Neural cell (in vitro differentiated cells): ENCODE measurements at regions not wholly inside any gene's neighbourhood (a gene's known extent, or its start where the extent isn't known, plus 50 kb on each side); places are given as distances from the start of the nearest gene placed in this dataset.

Source experiments
- H2AFZ ChIP-seq: fragments of 200-600, 300-800 bp; sonication (generic), shearing (Covaris generic); 2 replicates; pipeline ENCODE4 v1.6.0; 2014; ENCODE audit warnings: low read depth, mild to moderate bottlenecking, antibody characterized with exemption, low read length, moderate library complexity
- H3F3A ChIP-seq: fragments of 200-600 bp; shearing (Covaris generic); 2 replicates; pipeline ENCODE4 v1.6.1; 2016; ENCODE audit warnings: mild to moderate bottlenecking, moderate library complexity, mixed read lengths, antibody characterized with exemption, low read length; ENCODE audit not compliant: insufficient read depth, poor library complexity, severe bottlenecking
- H3K27ac ChIP-seq: fragments of 200-600, 300-800 bp; sonication (generic), shearing (Covaris generic); 2 replicates; pipeline ENCODE4 v1.5.1; 2014; ENCODE audit warnings: mild to moderate bottlenecking, low read length, moderate library complexity
- H3K27me3 ChIP-seq: fragments of 300-800, 200-600 bp; sonication (generic), shearing (Covaris generic); 2 replicates; pipeline ENCODE4 v1.6.0; 2014; ENCODE audit warnings: mild to moderate bottlenecking, low read depth, low read length, moderate library complexity; ENCODE audit not compliant: insufficient read depth
- H3K36me3 ChIP-seq: fragments of 300-800, 200-600 bp; sonication (generic), shearing (Covaris generic); 2 replicates; pipeline ENCODE4 v1.5.1; 2014; ENCODE audit warnings: mild to moderate bottlenecking, antibody characterized with exemption, low read length, moderate library complexity; ENCODE audit not compliant: insufficient read depth
- H3K4me2 ChIP-seq: fragments of 300-800, 200-600 bp; sonication (generic), shearing (Covaris generic); 2 replicates; pipeline ENCODE4 v1.6.0; 2014; ENCODE audit warnings: mild to moderate bottlenecking, low read length
- H3K4me3 ChIP-seq: fragments of 300-800, 200-600 bp; sonication (generic), shearing (Covaris generic); 2 replicates; pipeline ENCODE4 v1.5.1; 2014; ENCODE audit warnings: mild to moderate bottlenecking, low read length, moderate library complexity
- H3K79me2 ChIP-seq: fragments of 200-600 bp; shearing (Covaris generic); replicated peaks from 2 replicates; pipeline ENCODE4 v1.6.0; 2014; ENCODE audit warnings: mild to moderate bottlenecking, low read length, moderate library complexity; ENCODE audit not compliant: insufficient read depth
- H3K9ac ChIP-seq: fragments of 300-800, 200-600 bp; sonication (generic), shearing (Covaris generic); 2 replicates; pipeline ENCODE4 v1.6.1; 2016; ENCODE audit warnings: mild to moderate bottlenecking, low read length, mixed read lengths
- H3K9me2 ChIP-seq: fragments of 200-600 bp; shearing (Covaris generic); 2 replicates; pipeline ENCODE4 v1.6.1; 2016; ENCODE audit warnings: mild to moderate bottlenecking, low read length, mixed read lengths; ENCODE audit not compliant: insufficient read depth
- H3K9me3 ChIP-seq: fragments of 200-600, 300-800 bp; sonication (generic), shearing (Covaris generic); 2 replicates; pipeline ENCODE4 v1.6.1; 2016; ENCODE audit warnings: mild to moderate bottlenecking, mixed run types, low read length, moderate library complexity, mixed read lengths
- H4K20me1 ChIP-seq: fragments of 200-600 bp; shearing (Covaris generic); 2 replicates; pipeline ENCODE4 v1.6.1; 2016; ENCODE audit warnings: mild to moderate bottlenecking, mixed run types; ENCODE audit not compliant: insufficient read depth
- EP300 ChIP-seq: fragments of 450-650 bp; conservative IDR thresholded peaks from 2 replicates; pipeline ENCODE4 v1.6.1; 2014; ENCODE audit warnings: antibody characterized with exemption, mild to moderate bottlenecking, moderate library complexity; ENCODE audit not compliant: poor library complexity, severe bottlenecking
- EZH2 ChIP-seq: fragments of 200-600, 300-800 bp; shearing (Covaris generic), sonication (generic); IDR thresholded peaks from 2 replicates; pipeline ENCODE4 v1.6.1; 2014; ENCODE audit warnings: antibody characterized with exemption, low read length, borderline replicate concordance, mild to moderate bottlenecking; ENCODE audit not compliant: insufficient read depth, poor library complexity, severe bottlenecking
- MXI1 ChIP-seq: fragments of 450-650 bp; conservative IDR thresholded peaks from 2 replicates; pipeline ENCODE4 v1.6.1; 2014; ENCODE audit warnings: antibody characterized with exemption, mild to moderate bottlenecking; ENCODE audit not compliant: poor library complexity, severe bottlenecking
- POLR2AphosphoS5 ChIP-seq: IDR thresholded peaks from 2 replicates; pipeline ENCODE4 v1.6.1; 2012
- RAD21 ChIP-seq: fragments of 450-650 bp; conservative IDR thresholded peaks from 2 replicates; pipeline ENCODE4 v1.6.1; 2014; ENCODE audit warnings: antibody characterized with exemption, mild to moderate bottlenecking, moderate library complexity
- SMC3 ChIP-seq: fragments of 450-650 bp; conservative IDR thresholded peaks from 2 replicates; pipeline ENCODE4 v1.6.1; 2014; ENCODE audit warnings: antibody characterized with exemption, mild to moderate bottlenecking, moderate library complexity; ENCODE audit not compliant: poor library complexity
- TAF1 ChIP-seq: IDR thresholded peaks from 2 replicates; pipeline ENCODE4 v1.6.1; 2012; ENCODE audit warnings: low read depth
- TF ChIP-seq, protein P1 (sequence below): IDR thresholded peaks from 2 replicates; pipeline ENCODE4 v1.6.1; 2012; ENCODE audit warnings: borderline replicate concordance
- TF ChIP-seq, protein P2 (sequence below): fragments of 450-650 bp; IDR thresholded peaks from 2 replicates; pipeline ENCODE4 v1.5.1; 2014; ENCODE audit warnings: antibody characterized with exemption, mild to moderate bottlenecking, moderate library complexity; ENCODE audit not compliant: poor library complexity, severe bottlenecking

DNA sequence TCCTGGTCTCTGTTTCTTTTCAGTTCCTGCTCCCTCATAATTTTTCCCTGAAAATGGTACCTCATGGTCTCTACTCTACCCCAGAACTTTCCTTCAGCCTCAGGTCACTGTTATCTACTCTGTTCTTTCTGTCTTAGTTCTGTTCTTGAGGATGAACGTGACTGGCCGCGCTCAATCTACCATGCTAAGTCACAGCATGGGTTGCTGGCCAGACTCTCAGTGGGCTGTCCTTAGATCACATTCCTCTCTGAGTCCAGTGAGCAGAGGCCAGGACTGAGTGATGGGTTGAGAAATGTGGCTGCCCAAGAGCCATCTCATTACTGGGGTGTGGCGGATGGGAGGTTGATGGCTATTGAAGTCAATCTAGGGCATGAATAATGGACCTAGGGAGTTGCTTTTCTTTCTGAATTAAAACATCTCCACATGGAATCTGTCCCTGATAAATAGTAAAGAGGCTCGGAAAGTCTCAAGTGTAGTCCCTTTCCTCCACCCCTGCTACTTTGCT is 164.0 kb upstream of the DTNBP1 start:
- Histone ChIP-seq H3K9me2 (no peaks in the 10 kb centered on the region), H3K79me2 (no peaks in the 10 kb centered on the region), H4K20me1 (no peaks in the 10 kb centered on the region), H3K27me3 (no peaks in the 10 kb centered on the region), H3K9me3 (no peaks in the 10 kb centered on the region), H3K36me3 (no peaks in the 10 kb centered on the region), H3F3A (no peaks in the 10 kb centered on the region), H3K4me2 (no peak overlapping the region), H3K4me3 (no peak overlapping the region), H3K9ac (no peak overlapping the region), H3K27ac (no peak overlapping the region), H2AFZ (no peak overlapping the region)
- no peak for TF ChIP-seq TAF1
- no peak for TF ChIP-seq RAD21
- TF ChIP-seq, protein P1, sequence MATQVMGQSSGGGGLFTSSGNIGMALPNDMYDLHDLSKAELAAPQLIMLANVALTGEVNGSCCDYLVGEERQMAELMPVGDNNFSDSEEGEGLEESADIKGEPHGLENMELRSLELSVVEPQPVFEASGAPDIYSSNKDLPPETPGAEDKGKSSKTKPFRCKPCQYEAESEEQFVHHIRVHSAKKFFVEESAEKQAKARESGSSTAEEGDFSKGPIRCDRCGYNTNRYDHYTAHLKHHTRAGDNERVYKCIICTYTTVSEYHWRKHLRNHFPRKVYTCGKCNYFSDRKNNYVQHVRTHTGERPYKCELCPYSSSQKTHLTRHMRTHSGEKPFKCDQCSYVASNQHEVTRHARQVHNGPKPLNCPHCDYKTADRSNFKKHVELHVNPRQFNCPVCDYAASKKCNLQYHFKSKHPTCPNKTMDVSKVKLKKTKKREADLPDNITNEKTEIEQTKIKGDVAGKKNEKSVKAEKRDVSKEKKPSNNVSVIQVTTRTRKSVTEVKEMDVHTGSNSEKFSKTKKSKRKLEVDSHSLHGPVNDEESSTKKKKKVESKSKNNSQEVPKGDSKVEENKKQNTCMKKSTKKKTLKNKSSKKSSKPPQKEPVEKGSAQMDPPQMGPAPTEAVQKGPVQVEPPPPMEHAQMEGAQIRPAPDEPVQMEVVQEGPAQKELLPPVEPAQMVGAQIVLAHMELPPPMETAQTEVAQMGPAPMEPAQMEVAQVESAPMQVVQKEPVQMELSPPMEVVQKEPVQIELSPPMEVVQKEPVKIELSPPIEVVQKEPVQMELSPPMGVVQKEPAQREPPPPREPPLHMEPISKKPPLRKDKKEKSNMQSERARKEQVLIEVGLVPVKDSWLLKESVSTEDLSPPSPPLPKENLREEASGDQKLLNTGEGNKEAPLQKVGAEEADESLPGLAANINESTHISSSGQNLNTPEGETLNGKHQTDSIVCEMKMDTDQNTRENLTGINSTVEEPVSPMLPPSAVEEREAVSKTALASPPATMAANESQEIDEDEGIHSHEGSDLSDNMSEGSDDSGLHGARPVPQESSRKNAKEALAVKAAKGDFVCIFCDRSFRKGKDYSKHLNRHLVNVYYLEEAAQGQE: no peak
- TF ChIP-seq EP300: no peak
- TF ChIP-seq EZH2: no peak

- H3F3A ChIP-seq: no peaks in the 10 kb centered on the region
- H3K4me2 ChIP-seq: peak overlapping the region; percentile 9
- H3K9me3 ChIP-seq: no peaks in the 10 kb centered on the region
- H3K27me3 ChIP-seq: no peaks in the 10 kb centered on the region
- TF ChIP-seq RAD21 (no peak), EP300 (peak; percentile 93), TAF1 (no peak), MXI1 (no peak), SMC3 (peak; percentile 21), EZH2 (no peak), POLR2AphosphoS5 (peak; percentile 89)
- TF ChIP-seq, protein P2, sequence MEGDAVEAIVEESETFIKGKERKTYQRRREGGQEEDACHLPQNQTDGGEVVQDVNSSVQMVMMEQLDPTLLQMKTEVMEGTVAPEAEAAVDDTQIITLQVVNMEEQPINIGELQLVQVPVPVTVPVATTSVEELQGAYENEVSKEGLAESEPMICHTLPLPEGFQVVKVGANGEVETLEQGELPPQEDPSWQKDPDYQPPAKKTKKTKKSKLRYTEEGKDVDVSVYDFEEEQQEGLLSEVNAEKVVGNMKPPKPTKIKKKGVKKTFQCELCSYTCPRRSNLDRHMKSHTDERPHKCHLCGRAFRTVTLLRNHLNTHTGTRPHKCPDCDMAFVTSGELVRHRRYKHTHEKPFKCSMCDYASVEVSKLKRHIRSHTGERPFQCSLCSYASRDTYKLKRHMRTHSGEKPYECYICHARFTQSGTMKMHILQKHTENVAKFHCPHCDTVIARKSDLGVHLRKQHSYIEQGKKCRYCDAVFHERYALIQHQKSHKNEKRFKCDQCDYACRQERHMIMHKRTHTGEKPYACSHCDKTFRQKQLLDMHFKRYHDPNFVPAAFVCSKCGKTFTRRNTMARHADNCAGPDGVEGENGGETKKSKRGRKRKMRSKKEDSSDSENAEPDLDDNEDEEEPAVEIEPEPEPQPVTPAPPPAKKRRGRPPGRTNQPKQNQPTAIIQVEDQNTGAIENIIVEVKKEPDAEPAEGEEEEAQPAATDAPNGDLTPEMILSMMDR: no peak
- TF ChIP-seq, protein P1: peak; percentile 55
- no peaks in the 10 kb centered on the region for H3K79me2 ChIP-seq
- peak overlapping the region; percentile 29 for H3K9ac ChIP-seq
- no peaks in the 10 kb centered on the region for H3K36me3 ChIP-seq
- no peak overlapping the region for H2AFZ ChIP-seq
- no peaks in the 10 kb centered on the region for H4K20me1 ChIP-seq
- no peaks in the 10 kb centered on the region for H3K9me2 ChIP-seq
- H3K27ac ChIP-seq: peak overlapping the region; percentile 50
- H3K4me3 ChIP-seq: peak overlapping the region; percentile 36
Measured at GRCh38 chr6:15825332-15825930, 162.6 kb upstream of the DTNBP1 start.
